ENCODE measurements at regions not wholly inside any gene's neighbourhood (a gene's known extent, or its start where the extent isn't known, plus 50 kb on each side); places are given as distances from the start of the nearest gene placed in this dataset.

DNA sequence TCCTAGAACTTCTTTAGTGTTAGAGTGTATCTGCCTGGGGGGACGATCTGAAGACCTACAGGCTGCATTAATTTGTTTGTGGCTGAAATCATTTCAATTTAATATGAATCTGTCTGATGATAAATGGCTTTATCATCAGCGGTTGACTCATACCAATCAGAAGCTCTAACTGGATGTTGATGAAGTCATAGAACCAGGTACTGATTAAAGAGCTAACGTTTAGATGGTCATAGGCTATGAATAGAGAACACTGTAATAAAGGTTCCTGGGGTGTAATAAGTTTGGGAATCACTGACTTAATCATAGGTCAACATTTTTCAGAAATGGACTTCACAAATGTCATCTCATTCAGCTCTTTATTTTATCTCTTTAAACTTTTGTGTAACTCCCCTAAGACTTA, 329.9 kb downstream of the MSX2 start:
- DNase-seq (ENCODE audit: low read depth in 2 of 3, low spot score in 2 of 3) = no peak

DNA sequence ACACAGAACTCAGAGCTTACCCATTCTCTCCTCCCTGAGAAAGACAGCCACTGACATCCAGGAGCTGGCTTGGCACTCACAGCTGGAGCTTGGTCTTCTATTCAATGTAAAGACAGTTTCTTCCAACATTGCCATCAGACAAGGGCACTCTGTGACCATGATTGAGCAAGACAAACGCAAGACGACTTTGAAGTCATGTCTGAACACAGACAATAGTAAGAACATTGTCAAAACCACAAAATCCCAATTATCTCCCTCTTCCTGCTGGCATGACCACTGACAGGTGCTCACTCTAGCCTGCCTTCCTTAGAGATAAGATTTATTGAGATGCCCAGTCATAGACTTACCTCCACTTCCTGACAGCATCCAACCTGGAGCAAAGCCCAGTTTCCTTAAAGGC, 328.0 kb downstream of the MSX2 start:
- no peak for DNase-seq (ENCODE audit: low read depth in 2 of 3, low spot score in 2 of 3)

DNA sequence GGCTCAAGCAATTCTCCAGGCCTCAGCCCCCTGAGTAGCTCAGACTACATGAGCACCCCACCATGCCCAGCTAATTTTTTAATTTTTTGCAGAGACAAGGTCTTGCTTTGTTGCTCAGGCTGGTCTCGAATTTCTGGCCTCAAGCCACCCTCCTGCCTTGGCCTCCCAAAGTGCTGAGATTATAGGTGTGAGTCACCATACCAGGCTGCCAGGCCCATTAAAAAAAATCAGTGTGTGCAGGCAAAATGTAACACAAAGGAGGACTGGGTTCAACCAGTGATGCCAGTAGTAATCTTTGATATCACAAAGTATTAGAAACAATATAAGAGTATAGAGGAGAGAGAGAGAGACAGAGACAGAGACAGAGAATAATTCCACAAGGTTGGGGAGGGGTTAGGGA, 322.7 kb downstream of the MSX2 start:
- no peak for DNase-seq (ENCODE audit: low read depth in 2 of 3, low spot score in 2 of 3)

DNA sequence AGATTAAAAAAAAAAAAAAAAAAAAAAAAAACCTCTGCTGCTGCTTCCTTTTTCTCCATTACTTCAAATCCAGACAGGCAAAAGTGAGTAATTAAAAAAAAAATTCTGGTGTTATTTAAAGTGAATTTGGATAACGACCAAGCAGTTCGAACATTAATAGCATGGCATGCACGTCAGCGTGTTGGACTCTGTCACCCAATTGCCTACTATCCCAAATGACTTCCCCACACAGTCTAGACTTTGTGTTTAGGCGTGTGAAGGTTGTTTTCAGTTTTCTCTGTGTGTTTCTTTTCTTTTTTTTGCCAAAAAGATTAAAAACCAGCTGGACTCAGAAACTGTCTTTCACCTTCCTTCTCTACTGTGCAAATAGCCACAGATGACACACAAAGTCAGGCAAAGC, 321.4 kb downstream of the MSX2 start:
- DNase-seq (ENCODE audit: low read depth in 2 of 3, low spot score in 2 of 3) = no peak

DNA sequence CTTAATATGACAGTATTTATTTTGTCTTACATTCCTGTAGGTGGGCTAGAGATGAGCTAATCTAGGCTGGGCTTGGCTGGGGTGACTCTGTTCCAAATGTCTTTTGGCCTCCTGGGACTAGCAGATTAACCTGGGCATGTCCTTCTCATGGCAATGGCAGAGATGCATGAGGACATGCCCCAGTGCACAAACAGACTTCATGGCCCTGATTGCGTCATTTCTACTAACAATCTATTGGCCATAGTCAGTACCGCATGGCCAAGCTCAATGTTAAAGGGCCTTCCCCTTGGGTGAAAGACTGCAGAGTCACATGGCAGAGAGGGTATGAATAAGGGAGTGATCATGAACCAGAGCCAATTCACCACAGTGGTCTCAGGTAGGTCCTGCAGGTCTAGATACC, 313.4 kb downstream of the MSX2 start:
- no peak for DNase-seq (ENCODE audit: low read depth in 2 of 3, low spot score in 2 of 3)

DNA sequence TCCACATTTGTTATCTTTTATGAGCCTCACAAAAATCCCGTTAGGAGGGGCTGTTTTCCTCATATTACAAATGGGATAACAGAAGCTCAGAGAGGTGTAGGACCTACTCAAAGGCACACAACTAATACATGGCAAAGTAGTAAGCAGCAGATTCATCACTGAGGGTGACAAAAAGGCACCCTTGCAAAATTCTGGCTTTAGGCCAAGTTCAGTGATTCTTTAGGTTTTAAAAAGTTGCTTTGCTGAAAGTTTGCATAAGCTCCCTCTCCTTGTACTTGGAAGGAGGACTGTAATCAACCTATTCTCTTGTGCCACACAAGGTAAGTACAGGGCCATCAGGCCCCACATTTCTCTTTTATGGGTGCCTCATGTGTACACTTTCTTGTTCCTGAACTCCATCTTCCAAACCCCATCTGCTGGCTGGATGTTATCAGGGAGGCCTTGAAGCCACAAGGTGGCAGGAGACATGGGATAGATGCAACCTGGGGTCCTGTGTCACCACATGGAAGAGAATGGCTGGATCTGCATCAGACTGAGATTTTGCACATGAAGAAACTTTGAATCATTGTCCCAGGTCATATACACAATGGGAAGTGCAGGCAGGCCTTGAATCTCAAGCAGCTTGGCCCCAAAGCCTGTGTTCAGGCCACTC, 311.6 kb downstream of the MSX2 start:
- no peak for DNase-seq (ENCODE audit: low read depth in 2 of 3, low spot score in 2 of 3)

DNA sequence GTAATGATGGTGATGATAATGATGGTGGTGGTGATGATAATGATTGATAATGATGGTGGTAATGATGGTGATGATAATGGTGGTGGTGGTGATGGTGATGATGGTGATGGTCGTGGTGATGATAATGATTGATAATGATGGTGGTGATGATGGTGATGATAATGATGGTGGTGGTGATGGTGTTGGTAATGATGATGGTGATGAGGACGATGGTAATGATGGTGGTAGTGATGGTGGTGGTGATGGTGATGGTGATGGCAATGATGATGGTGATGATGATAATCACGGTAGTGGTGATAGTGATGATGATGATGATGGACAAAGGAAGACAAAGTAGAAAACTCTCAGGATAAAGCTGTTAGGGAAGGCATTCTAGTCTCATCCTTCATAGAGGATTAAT, 310.5 kb downstream of the MSX2 start:
- no peak for DNase-seq (ENCODE audit: low read depth in 2 of 3, low spot score in 2 of 3)

DNA sequence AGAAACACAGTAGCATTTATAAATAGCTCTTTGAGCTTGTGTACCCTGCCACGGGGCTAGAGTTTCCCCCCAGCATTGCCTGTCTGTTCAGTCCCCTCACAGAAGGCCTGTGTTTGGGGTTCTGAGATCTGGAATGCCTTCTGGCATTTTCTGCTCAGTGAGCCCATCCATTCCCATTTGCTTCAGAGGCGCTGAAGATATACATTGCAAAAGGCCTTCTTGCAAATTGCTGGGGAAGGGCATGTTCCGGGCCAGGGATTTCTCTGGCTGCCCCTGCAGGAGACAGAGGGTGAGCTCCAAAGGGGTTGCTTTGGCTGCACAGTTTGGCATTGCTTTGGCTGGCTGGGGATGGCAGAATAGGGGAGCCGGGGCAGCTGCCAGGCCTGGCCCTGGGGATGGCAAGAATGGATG, 308.4 kb downstream of the MSX2 start:
- DNase-seq (ENCODE audit: low read depth in 2 of 3, low spot score in 2 of 3) = no peak

DNA sequence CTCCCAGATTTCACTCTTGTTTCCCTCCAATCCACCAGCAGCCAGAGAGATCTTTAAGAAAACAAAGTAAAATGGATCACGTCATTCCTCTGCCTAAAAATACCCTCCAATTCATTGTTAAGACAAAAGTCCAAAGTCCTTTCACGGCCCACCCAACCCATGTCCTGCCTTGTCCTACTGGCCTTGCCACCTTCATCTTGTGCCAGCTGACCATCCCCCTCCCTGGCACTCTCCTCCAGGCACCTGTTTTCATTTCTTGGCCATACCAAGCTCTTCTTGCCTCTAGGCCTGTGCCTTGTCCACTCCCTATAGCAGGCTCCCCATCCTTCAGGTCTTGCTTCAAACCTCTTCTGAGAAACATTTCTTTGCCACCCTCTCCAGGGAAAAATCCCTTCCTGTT, 307.6 kb downstream of the MSX2 start:
- DNase-seq (ENCODE audit: low read depth in 2 of 3, low spot score in 2 of 3) = no peak

DNA sequence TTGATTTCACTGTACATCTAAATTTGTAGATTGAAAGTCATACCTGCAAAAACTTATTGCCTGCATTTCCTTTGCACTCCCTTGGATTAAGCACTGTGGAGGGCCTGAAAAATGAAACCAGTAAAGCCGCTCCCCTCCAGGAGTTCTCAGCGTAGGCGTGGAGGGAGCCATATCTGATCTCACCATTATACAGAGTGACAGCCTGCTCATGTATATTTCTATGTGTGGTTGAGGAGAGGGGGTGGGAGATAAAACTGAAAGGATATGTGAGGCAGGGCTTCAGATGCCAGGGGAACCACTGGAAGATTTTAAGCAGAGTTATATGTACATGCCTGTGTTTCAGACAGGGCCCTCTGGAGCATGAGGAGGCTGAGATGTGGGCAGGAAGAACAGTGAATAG, 303.0 kb downstream of the MSX2 start:
- DNase-seq (ENCODE audit: low read depth in 2 of 3, low spot score in 2 of 3) = no peak

DNA sequence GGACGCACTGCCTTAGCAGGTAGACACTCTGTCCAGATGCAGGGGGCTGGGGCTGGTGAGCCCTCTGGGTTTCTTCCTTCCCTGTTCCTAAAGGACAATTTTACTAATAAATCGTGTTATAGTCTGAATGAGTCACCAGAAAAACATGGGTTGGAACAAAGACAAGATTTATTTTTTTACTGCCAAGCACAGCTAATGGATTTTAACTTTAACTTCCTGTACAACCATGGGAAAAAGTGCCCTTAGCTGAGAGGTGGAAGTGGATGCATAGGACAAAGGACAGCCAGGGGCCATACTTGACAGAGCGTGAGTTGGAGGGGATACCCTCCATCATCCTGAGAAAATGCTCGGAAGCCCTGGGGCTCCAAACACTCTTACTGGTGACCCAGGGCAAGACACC, 300.7 kb downstream of the MSX2 start:
- DNase-seq (ENCODE audit: low read depth in 2 of 3, low spot score in 2 of 3) = no peak

DNA sequence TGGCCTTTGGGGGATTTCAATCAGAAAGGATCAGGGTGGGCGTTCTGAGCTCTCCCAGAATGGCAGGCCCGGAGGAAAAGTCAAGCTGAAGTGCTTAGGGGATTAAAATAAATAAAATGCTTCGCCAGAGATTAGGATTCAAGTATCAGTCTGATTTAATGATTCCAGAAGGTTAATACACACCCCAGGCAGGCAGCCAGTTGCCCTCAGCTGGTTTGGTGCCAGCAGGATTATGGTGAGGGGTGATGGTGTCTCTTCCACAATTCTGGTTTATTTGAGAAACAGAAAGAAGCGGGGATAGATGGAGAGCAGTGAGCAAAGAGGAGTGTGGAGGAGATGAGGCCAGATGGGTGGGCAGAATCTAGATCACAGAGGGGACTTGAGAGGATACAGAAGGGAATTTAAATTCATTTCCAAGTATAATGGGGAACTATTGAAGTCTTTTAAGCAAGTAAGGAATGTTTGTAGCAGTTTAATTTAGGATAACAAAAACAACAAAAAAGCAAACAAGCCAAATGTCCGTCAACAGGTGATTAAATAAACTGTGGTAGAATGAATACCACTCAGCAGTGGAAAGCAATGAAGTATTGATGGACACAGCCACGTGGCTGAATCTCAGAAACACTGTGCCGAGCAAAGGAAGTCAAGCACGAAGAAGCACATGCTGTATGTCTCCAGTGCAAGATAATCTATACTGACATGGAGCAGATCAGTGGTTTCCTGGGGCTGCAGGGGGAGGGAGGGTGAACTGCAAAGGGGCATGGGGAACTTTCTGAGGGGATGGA, 297.7 kb downstream of the MSX2 start:
- no peak for DNase-seq (ENCODE audit: low read depth in 2 of 3, low spot score in 2 of 3)

DNA sequence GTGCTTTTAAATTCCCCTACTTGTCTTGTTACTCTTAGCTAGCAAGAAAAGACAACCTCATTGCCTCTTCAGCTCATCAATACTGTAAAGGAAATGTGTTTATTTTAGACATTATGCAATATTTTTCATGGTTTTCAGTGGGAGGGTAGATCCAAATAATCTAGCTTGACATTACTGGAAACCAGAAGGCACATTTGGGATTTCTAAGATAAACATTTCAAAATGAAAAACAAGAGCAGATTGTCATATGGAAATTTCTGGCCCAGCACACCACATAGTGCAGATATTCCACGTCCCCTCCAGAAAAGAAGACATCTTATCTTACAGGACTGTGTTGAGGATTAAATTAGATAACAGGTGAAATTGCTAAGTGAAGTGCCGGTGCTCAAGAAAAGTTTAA, 296.9 kb downstream of the MSX2 start:
- DNase-seq (ENCODE audit: low read depth in 2 of 3, low spot score in 2 of 3) = no peak

DNA sequence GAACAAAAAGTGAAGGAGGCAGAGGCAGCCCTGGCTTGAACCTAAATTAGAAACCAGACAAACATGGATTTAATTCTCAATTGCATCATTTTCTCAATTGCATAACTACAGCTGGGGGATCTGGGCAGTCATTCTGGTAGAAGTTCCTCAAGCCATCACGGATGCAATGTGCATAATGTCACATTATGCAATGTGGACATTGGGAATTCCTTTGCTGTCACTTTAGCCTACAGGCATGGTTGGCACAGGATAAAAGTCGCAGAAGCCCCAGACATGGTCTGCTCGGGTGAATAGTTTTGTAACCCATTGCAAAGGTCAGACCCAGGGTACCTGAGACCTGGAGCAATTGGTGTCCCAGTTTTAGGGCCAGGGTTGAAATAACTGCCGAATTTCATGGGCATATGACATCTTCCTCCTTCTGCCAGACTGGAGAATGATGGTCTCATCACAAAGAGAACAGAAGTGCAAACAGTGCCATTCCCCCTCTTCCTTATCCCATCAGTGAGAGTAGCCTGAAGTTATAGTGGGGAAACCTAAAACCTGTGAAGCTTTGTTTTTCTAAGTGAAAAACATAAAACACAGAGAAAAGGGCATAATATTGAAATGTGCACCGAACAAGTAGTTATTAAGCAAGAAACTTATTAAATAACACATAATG, 290.8 kb downstream of the MSX2 start:
- no peak for DNase-seq (ENCODE audit: low read depth in 2 of 3, low spot score in 2 of 3)

DNA sequence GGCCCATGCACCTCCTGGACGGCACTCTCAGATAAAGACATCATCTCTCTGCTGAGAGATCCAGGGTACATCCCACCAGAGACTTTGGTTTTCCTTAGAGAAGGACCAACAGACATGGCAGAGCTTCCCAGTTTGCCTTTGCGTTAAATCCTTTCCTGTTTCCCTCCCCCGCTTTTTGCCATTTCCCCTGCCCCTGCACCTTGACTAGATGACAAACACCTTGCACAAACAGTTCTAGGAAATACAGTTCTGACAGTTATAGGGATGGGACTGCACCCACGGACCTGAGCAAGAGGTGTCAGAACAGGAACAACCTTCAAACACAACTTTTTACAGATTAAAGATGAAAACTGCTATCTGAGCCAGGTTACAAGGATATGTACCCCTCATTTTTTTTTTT, 288.9 kb downstream of the MSX2 start:
- DNase-seq (ENCODE audit: low read depth in 2 of 3, low spot score in 2 of 3) = no peak

DNA sequence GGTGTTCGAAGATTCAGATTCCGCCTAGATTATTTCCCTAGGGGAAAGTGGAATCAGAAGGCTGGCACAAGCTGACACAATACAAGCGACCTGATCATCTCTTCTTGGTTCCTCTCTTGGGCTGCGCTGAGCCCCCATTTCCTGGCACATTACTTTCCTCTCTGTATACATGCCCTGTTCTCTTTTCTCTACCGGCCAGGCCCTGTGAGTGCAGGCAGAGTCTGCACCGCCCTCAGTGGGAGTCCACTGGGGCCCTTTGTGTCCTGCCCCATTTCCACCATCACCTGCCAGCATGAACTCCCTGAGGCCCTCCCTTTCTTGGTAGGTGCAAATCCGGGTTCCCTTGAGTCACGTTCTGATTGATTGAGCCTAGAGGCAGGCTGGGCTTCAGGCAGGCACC, 287.9 kb downstream of the MSX2 start:
- DNase-seq (ENCODE audit: low read depth in 2 of 3, low spot score in 2 of 3) = no peak

DNA sequence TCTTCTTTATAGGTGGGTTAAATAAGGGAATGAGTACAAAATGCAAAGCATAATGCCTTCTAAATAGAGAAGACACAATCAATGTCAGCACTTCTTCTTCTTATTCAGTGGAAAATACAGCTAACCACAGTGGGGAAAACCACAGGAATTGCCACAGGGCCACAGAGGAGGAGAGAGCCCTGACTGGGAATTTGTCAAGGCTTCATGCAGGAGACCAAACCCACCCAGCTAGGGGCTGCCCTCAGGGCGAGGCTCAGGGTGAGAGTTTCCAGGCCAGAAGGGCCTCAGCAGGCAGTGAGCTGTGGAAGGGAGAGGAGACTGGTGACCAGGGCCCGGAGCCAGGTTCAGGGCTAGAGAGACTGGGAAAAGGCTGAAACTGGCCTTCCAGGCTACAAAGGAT, 279.1 kb downstream of the MSX2 start:
- DNase-seq (ENCODE audit: low read depth in 2 of 3, low spot score in 2 of 3) = no peak

DNA sequence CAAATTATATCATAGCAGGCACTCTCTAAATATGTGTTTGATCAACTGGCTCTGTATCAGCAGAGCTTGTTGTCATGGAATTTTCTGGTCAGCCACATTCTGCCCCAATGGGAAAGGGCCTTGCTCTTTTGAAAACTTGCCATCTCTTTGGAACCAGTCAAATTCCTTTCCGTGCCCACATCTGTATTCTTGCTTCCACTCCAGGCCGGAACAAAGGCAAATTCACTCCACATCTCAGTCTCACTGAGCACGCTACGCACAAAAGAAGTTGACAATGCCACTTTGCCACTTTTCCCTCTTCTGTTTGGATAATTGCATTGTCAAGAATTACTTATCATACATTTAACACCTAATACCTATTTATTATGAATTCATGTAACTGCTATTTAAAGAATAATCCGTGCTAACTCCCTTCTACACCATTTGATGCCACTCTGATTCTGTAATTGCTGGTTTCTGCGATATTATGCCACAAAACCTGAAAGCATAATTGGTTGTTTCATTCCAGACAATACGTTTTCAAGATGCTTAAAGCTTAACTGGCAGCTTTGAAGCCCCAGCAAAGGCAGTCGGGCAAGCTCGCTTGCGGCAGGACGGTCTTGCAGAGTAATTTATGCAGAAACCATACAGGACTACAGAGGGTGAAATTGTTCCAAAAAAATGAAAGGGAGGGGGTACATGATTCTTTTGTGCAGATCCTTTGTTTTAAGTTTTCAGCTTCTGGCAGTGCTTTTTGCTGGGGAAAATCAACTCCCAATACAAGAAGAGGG, 277.7 kb downstream of the MSX2 start:
- no peak for DNase-seq (ENCODE audit: low read depth in 2 of 3, low spot score in 2 of 3)

DNA sequence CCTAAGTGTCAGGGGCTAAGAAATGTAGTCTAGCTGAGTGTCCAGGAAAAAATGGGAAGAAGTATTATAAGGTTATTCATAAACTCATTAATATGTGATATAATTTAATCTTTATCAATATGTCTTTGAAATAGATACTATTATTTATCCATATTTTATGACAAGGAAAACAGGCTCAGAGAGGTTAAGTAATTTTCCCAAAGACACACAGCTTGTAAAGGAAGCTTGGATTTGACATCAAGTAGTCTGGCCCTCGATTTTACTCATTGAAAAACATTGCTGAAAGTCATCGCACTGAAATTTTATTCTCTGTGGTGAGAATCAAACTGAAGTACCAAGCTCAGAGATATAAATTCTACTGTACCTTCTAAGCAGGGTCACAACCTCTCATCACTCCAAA, 276.9 kb downstream of the MSX2 start:
- no peak for DNase-seq (ENCODE audit: low read depth in 2 of 3, low spot score in 2 of 3)

DNA sequence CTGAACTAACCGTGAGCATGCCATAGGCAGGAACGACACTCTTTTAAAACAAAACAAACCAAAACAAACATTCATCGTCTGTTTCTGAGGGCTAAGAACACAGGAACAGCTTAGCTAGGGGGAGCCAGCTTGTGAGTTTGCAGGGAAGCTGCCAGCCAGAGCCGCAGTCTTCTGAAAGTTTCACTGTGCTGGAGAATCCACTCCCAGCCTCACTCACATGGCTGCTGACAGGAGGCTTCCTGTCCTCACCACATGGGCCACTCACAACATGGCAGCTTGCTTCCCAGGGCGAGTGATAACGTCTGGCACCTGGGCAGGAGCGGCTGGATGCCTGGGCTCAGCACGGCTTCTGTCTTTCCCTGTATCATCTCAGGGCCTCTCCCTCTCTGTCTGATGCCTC, 275.2 kb downstream of the MSX2 start:
- DNase-seq (ENCODE audit: low read depth in 2 of 3, low spot score in 2 of 3) = no peak

DNA sequence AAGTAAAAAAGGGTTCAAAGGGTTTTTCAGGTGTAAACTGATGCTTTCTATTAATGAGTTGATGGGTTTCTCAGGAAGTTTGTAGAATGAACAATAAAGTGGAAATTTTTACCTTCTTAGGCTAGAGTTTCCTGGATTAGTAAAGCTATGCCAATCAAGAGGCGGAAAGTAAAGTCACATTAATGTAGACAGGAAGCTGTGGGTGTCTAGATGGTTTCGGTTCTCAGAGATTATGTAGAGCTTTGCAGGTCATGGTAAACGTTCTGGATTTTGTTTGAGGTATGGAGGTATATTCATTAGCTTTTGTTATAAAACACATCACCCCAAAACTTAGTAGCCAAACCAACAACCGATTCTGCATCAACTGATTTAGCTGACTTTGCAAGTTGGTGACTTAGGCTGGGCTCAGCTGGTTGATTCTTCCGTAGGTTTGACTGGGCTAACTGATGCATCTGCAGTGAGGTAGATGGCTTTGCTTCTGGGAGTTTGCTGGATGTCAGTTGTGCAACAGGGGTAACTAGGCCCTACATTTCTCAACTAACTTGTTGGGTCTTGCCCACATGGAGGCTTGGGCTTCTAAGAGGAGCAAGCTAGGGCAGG, 273.8 kb downstream of the MSX2 start:
- DNase-seq (ENCODE audit: low read depth in 2 of 3, low spot score in 2 of 3) = no peak

All from hematopoietic multipotent progenitor cell (in vitro differentiated cells).